ENCODE measurements at regions not wholly inside any gene's neighbourhood (a gene's known extent, or its start where the extent isn't known, plus 50 kb on each side); places are given as distances from the start of the nearest gene placed in this dataset.

- Mint-ChIP-seq H3K36me3 (no peaks in the 10 kb centered on the region), H3K4me1 (no peaks in the 10 kb centered on the region), H3K27ac (peak overlapping the region in 1 of 8 donors; percentile 58), H3K9me3 (peaks cover 0 to 16% (median 4%) of the 10 kb centered on the region in 5 donors), H3K27me3 (no peaks in the 10 kb centered on the region), H3K4me3 (no peak overlapping the region)
- no peaks in the 10 kb centered on the region for H3K4me1 ChIP-seq (ENCODE audit: insufficient read depth, low read length)
- no peaks in the 10 kb centered on the region for H3K27me3 ChIP-seq (ENCODE audit: insufficient read depth, low read length, poor library complexity, severe bottlenecking)
- no peak overlapping the region for H3K27ac ChIP-seq (ENCODE audit: low read depth, low read length)
- no peaks in the 10 kb centered on the region for H3K9me3 ChIP-seq (ENCODE audit: low read length)
- H3K36me3 ChIP-seq (ENCODE audit: insufficient read depth, low read length) = no peaks in the 10 kb centered on the region
- no peak overlapping the region for H3K4me3 ChIP-seq (ENCODE audit: low read length)
- ChIA-PET CTCF (no interaction called here), POLR2A (no interaction called here)
- DNase-seq = no peak
These were observed 616.8 kb downstream of the RWDD3 start for GRCh38 chr1:95850763-95851162.

GRCh38 chr1:95852483-95853070 lies 618.6 kb downstream of the RWDD3 start:
- H3K4me3 ChIP-seq (ENCODE audit: low read length) = no peak overlapping the region
- ChIA-PET POLR2A (no interaction called here), CTCF (no interaction called here)
- Mint-ChIP-seq H3K4me3 (no peak overlapping the region), H3K4me1 (no peaks in the 10 kb centered on the region), H3K27ac (no peak overlapping the region), H3K36me3 (no peaks in the 10 kb centered on the region), H3K9me3 (peaks cover 0 to 17% (median 4%) of the 10 kb centered on the region in 5 donors), H3K27me3 (no peaks in the 10 kb centered on the region)
- H3K27ac ChIP-seq (ENCODE audit: low read depth, low read length) = no peak overlapping the region
- H3K9me3 ChIP-seq (ENCODE audit: low read length) = no peaks in the 10 kb centered on the region
- no peaks in the 10 kb centered on the region for H3K4me1 ChIP-seq (ENCODE audit: insufficient read depth, low read length)
- DNase-seq = no peak
- no peaks in the 10 kb centered on the region for H3K36me3 ChIP-seq (ENCODE audit: insufficient read depth, low read length)
- no peaks in the 10 kb centered on the region for H3K27me3 ChIP-seq (ENCODE audit: insufficient read depth, low read length, poor library complexity, severe bottlenecking)

DNA sequence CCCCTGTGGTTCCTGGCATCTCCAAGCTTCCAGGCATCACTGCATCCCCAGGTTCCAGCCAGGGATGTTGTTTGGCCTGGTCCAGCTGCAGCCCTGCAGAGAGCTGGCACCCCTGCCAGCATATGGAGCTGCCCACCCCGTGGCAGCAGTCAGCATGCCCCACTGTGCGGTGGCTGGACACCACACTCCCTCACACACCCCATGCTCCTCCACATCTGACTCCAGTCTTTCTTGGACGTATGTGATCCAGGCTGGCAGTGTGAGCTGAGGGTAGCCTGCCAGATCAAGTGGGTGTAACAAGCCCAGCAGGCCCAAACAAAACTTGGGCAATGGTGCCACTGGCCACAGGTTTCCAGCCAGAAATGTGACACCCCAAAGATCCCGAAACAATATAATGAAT lies 620.4 kb downstream of the RWDD3 start:
- Histone ChIP-seq H3K9me3 (ENCODE audit: low read length) (no peaks in the 10 kb centered on the region), H3K27ac (ENCODE audit: low read depth, low read length) (no peak overlapping the region), H3K36me3 (ENCODE audit: insufficient read depth, low read length) (no peaks in the 10 kb centered on the region), H3K4me1 (ENCODE audit: insufficient read depth, low read length) (no peaks in the 10 kb centered on the region), H3K4me3 (ENCODE audit: low read length) (no peak overlapping the region), H3K27me3 (ENCODE audit: insufficient read depth, low read length, poor library complexity, severe bottlenecking) (no peaks in the 10 kb centered on the region)
- no peaks in the 10 kb centered on the region for H3K36me3 Mint-ChIP-seq
- no peak overlapping the region for H3K4me3 Mint-ChIP-seq
- H3K27ac Mint-ChIP-seq = no peak overlapping the region
- no peaks in the 10 kb centered on the region for H3K27me3 Mint-ChIP-seq
- H3K4me1 Mint-ChIP-seq = no peaks in the 10 kb centered on the region
- CTCF ChIA-PET = no interaction called here
- DNase-seq = no peak
- POLR2A ChIA-PET = no interaction called here
- peaks cover 0 to 17% (median 2%) of the 10 kb centered on the region in 5 donors for H3K9me3 Mint-ChIP-seq

DNA sequence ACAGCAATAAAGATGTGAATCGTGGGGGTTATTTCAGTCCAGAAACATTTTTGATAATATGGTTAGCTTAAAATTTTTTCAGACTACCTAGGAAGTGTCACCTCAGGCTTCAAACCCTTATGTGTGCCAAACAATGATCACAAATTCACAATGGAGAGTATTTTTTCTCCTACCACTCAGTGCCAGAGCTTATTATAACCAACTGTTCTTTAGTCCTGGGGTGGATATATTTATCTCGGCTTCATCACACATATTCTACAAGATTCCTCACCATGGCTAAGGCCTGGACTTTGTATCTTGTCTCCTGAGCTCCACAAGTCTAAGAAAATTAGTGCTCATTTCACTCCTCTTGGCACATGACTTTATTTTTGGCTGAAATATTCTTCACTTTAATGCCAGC lies 629.1 kb downstream of the RWDD3 start:
- Mint-ChIP-seq H3K4me1 (no peaks in the 10 kb centered on the region), H3K27ac (no peak overlapping the region), H3K4me3 (no peak overlapping the region), H3K36me3 (no peaks in the 10 kb centered on the region), H3K9me3 (peaks cover 2 to 28% (median 5%) of the 10 kb centered on the region in 5 donors), H3K27me3 (no peaks in the 10 kb centered on the region)
- Histone ChIP-seq H3K27me3 (ENCODE audit: insufficient read depth, low read length, poor library complexity, severe bottlenecking) (no peaks in the 10 kb centered on the region), H3K4me1 (ENCODE audit: insufficient read depth, low read length) (no peaks in the 10 kb centered on the region), H3K36me3 (ENCODE audit: insufficient read depth, low read length) (no peaks in the 10 kb centered on the region), H3K9me3 (ENCODE audit: low read length) (no peaks in the 10 kb centered on the region), H3K4me3 (ENCODE audit: low read length) (no peak overlapping the region), H3K27ac (ENCODE audit: low read depth, low read length) (no peak overlapping the region)
- CTCF ChIA-PET = no interaction called here
- POLR2A ChIA-PET = no interaction called here
- no peak for DNase-seq

DNA sequence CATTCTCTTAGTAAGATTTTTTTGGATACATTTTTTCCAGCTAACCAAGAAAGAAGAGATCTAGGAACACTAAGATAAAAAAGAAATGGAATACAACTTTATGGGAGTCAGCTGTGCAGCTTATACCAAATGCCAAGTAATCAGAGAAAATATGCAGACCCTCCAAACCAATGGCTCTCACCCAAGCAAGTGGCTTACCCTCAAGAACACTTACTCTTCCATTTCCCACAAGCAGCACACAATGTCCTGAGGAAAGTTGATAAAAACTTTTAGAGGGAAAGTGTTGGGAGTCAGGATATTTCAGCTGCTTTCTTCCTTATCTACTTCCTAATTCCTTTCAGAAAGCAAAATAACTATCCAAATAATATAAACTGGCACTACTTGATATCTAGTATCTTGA lies 631.8 kb downstream of the RWDD3 start:
- no peaks in the 10 kb centered on the region for H3K36me3 Mint-ChIP-seq
- ChIA-PET CTCF (no interaction called here), POLR2A (no interaction called here)
- H3K4me1 Mint-ChIP-seq = no peaks in the 10 kb centered on the region
- Histone ChIP-seq H3K4me3 (ENCODE audit: low read length) (no peak overlapping the region), H3K27me3 (ENCODE audit: insufficient read depth, low read length, poor library complexity, severe bottlenecking) (no peaks in the 10 kb centered on the region), H3K4me1 (ENCODE audit: insufficient read depth, low read length) (no peaks in the 10 kb centered on the region), H3K9me3 (ENCODE audit: low read length) (no peaks in the 10 kb centered on the region), H3K36me3 (ENCODE audit: insufficient read depth, low read length) (no peaks in the 10 kb centered on the region), H3K27ac (ENCODE audit: low read depth, low read length) (no peak overlapping the region)
- H3K4me3 Mint-ChIP-seq = no peak overlapping the region
- H3K27ac Mint-ChIP-seq = peak overlapping the region in 1 of 8 donors; percentile 15
- H3K9me3 Mint-ChIP-seq = peaks cover 3 to 25% (median 7%) of the 10 kb centered on the region in 5 donors
- H3K27me3 Mint-ChIP-seq = no peaks in the 10 kb centered on the region
- DNase-seq = no peak

GRCh38 chr1:95876276-95876675 lies 642.3 kb downstream of the RWDD3 start:
- H3K4me1 ChIP-seq (ENCODE audit: insufficient read depth, low read length) = no peaks in the 10 kb centered on the region
- H3K36me3 Mint-ChIP-seq = no peaks in the 10 kb centered on the region
- H3K4me3 ChIP-seq (ENCODE audit: low read length) = no peak overlapping the region
- ChIA-PET CTCF (no interaction called here), POLR2A (no interaction called here)
- H3K9me3 Mint-ChIP-seq = peaks cover 5 to 26% (median 10%) of the 10 kb centered on the region in 5 donors
- no peaks in the 10 kb centered on the region for H3K4me1 Mint-ChIP-seq
- no peaks in the 10 kb centered on the region for H3K27me3 Mint-ChIP-seq
- H3K4me3 Mint-ChIP-seq = no peak overlapping the region
- no peak for DNase-seq
- no peaks in the 10 kb centered on the region for H3K27me3 ChIP-seq (ENCODE audit: insufficient read depth, low read length, poor library complexity, severe bottlenecking)
- H3K27ac ChIP-seq (ENCODE audit: low read depth, low read length) = no peak overlapping the region
- H3K9me3 ChIP-seq (ENCODE audit: low read length) = no peaks in the 10 kb centered on the region
- H3K27ac Mint-ChIP-seq = no peak overlapping the region
- no peaks in the 10 kb centered on the region for H3K36me3 ChIP-seq (ENCODE audit: insufficient read depth, low read length)

- no peak overlapping the region for H3K4me3 Mint-ChIP-seq
- Histone ChIP-seq H3K36me3 (ENCODE audit: insufficient read depth, low read length) (no peaks in the 10 kb centered on the region), H3K9me3 (ENCODE audit: low read length) (no peaks in the 10 kb centered on the region), H3K27me3 (ENCODE audit: insufficient read depth, low read length, poor library complexity, severe bottlenecking) (no peaks in the 10 kb centered on the region), H3K4me1 (ENCODE audit: insufficient read depth, low read length) (no peaks in the 10 kb centered on the region), H3K27ac (ENCODE audit: low read depth, low read length) (no peak overlapping the region), H3K4me3 (ENCODE audit: low read length) (no peak overlapping the region)
- POLR2A ChIA-PET = no interaction called here
- no peaks in the 10 kb centered on the region for H3K27me3 Mint-ChIP-seq
- H3K27ac Mint-ChIP-seq = peak overlapping the region in 1 of 8 donors; percentile 84
- peaks cover 7 to 29% (median 14%) of the 10 kb centered on the region in 5 donors for H3K9me3 Mint-ChIP-seq
- H3K36me3 Mint-ChIP-seq = no peaks in the 10 kb centered on the region
- no peak for DNase-seq
- CTCF ChIA-PET = no interaction called here
- no peaks in the 10 kb centered on the region for H3K4me1 Mint-ChIP-seq
These were observed 645.6 kb downstream of the RWDD3 start for GRCh38 chr1:95879498-95880050.

DNA sequence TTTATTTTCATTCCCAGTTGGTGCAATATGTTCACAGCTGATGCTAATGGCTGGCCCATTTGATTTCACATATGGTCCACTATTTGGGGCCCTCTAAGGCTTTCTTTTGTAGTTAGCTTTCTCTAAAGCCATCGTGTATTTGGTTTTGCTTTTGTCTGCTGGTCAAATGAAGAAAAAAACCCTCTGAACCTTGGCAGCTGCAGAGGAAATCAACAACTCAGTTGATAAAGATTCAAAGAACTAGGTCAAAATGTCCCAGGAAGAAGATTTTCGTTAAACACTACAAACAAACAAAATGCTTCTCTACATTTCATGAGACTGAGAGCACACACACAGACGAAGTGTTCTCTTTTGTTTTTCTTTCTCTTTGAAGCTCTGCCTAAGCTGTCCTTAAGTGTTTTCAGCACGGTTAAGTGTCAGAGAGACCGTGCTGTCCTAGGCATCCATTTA lies 655.0 kb downstream of the RWDD3 start:
- Histone ChIP-seq H3K9me3 (ENCODE audit: low read length) (no peaks in the 10 kb centered on the region), H3K27ac (ENCODE audit: low read depth, low read length) (no peak overlapping the region), H3K4me1 (ENCODE audit: insufficient read depth, low read length) (no peaks in the 10 kb centered on the region), H3K27me3 (ENCODE audit: insufficient read depth, low read length, poor library complexity, severe bottlenecking) (no peaks in the 10 kb centered on the region), H3K36me3 (ENCODE audit: insufficient read depth, low read length) (no peaks in the 10 kb centered on the region), H3K4me3 (ENCODE audit: low read length) (no peak overlapping the region)
- Mint-ChIP-seq H3K4me1 (no peaks in the 10 kb centered on the region), H3K36me3 (no peaks in the 10 kb centered on the region), H3K27ac (no peak overlapping the region), H3K4me3 (no peak overlapping the region), H3K9me3 (peaks cover 0 to 25% (median 3%) of the 10 kb centered on the region in 5 donors), H3K27me3 (no peaks in the 10 kb centered on the region)
- DNase-seq = no peak
- ChIA-PET CTCF (no interaction called here), POLR2A (no interaction called here)

Data from CD8-positive, alpha-beta memory T cell (primary cell).